DOHH2 (cell line): ENCODE measurements at regions not wholly inside any gene's neighbourhood (a gene's known extent, or its start where the extent isn't known, plus 50 kb on each side); places are given as distances from the start of the nearest gene placed in this dataset.

Experiments
- H3F3A ChIP-seq: fragments of 200-600 bp; sonication (generic), shearing (Covaris generic); 2 replicates; pipeline ENCODE4 v1.6.0; 2016; ENCODE audit warnings: antibody characterized with exemption, mild to moderate bottlenecking; ENCODE audit not compliant: control insufficient read depth, insufficient read depth
- H3K27ac ChIP-seq: fragments of 200-600 bp; sonication (generic); 2 replicates; pipeline ENCODE4 v1.5.1; 2014; ENCODE audit warnings: low read depth, mild to moderate bottlenecking, low read length, moderate library complexity
- H3K27me3 ChIP-seq: fragments of 200-600 bp; sonication (generic); 2 replicates; pipeline ENCODE4 v1.6.1; 2014; ENCODE audit warnings: mild to moderate bottlenecking, low read length, mixed read lengths; ENCODE audit not compliant: control insufficient read depth
- H3K36me3 ChIP-seq: fragments of 200-600 bp; sonication (generic); 2 replicates; pipeline ENCODE4 v1.6.1; 2014; ENCODE audit warnings: mild to moderate bottlenecking, low read length, moderate library complexity, mixed read lengths; ENCODE audit not compliant: control insufficient read depth
- H3K4me1 ChIP-seq: fragments of 200-600 bp; sonication (generic); 2 replicates; pipeline ENCODE4 v1.6.1; 2014; ENCODE audit warnings: mild to moderate bottlenecking, low read length, mixed read lengths; ENCODE audit not compliant: control insufficient read depth
- H3K4me2 ChIP-seq: fragments of 200-600 bp; sonication (generic); 2 replicates; pipeline ENCODE4 v1.6.0; 2014; ENCODE audit warnings: mild to moderate bottlenecking, low read length, moderate library complexity
- H3K4me3 ChIP-seq: fragments of 200-600 bp; sonication (generic); 2 replicates; pipeline ENCODE4 v1.5.1; 2014; ENCODE audit warnings: mild to moderate bottlenecking, low read length, mixed read lengths
- H3K79me2 ChIP-seq: fragments of 200-600 bp; sonication (generic); 2 replicates; pipeline ENCODE4 v1.6.1; 2014; ENCODE audit warnings: mild to moderate bottlenecking, low read length, mixed read lengths; ENCODE audit not compliant: control insufficient read depth
- H3K9me2 ChIP-seq: fragments of 200-600 bp; sonication (generic); replicated peaks from 2 replicates; pipeline ENCODE4 v1.6.1; 2014; ENCODE audit warnings: mild to moderate bottlenecking, low read length, mixed read lengths; ENCODE audit not compliant: control insufficient read depth
- H3K9me3 ChIP-seq: fragments of 200-600 bp; sonication (generic); 2 replicates; pipeline ENCODE4 v1.6.1; 2014; ENCODE audit warnings: antibody characterized with exemption, low read length, mixed read lengths; ENCODE audit not compliant: control insufficient read depth, insufficient read depth
- H4K20me1 ChIP-seq: fragments of 200-600 bp; sonication (generic); 2 replicates; pipeline ENCODE4 v1.6.0; 2014; ENCODE audit warnings: low read depth, mild to moderate bottlenecking, antibody characterized with exemption, low read length, moderate library complexity; ENCODE audit not compliant: control insufficient read depth, insufficient read depth
- EZH2phosphoT487 ChIP-seq: fragments of 200-600 bp; sonication (generic); IDR thresholded peaks from 2 replicates; pipeline ENCODE4 v1.6.1; 2017; ENCODE audit warnings: borderline replicate concordance, mild to moderate bottlenecking, antibody characterized with exemption, low read length, moderate library complexity, mixed read lengths
- TF ChIP-seq, protein P1 (sequence below): fragments of 200-600 bp; sonication (generic); IDR thresholded peaks from one replicate; pipeline ENCODE4 v1.5.1; 2014; ENCODE audit warnings: antibody characterized with exemption, mild to moderate bottlenecking, low read depth, low read length; ENCODE audit not compliant: poor library complexity, severe bottlenecking

DNA sequence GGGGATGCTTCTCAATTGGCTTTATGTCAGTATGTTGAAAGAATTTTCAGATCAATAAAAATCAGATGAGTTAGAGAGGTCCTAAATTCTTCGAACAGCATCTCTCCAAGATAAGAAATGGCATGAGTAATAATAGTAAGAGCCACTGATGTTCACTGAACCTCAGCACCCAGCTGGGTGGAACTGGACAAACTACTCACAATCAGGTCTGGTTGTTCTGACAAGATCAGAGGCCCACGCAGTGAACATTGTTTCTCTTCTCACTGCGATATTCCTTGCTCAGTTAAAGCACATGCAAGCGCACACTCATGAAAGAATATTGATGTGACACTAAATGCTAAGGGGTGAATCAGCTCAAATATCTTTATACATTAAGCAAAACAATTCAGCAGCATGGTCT, 351.0 kb upstream of the AMELY start:
- H3K36me3 ChIP-seq = no peaks in the 10 kb centered on the region
- H3K27me3 ChIP-seq = no peaks in the 10 kb centered on the region
- TF ChIP-seq, protein P1, sequence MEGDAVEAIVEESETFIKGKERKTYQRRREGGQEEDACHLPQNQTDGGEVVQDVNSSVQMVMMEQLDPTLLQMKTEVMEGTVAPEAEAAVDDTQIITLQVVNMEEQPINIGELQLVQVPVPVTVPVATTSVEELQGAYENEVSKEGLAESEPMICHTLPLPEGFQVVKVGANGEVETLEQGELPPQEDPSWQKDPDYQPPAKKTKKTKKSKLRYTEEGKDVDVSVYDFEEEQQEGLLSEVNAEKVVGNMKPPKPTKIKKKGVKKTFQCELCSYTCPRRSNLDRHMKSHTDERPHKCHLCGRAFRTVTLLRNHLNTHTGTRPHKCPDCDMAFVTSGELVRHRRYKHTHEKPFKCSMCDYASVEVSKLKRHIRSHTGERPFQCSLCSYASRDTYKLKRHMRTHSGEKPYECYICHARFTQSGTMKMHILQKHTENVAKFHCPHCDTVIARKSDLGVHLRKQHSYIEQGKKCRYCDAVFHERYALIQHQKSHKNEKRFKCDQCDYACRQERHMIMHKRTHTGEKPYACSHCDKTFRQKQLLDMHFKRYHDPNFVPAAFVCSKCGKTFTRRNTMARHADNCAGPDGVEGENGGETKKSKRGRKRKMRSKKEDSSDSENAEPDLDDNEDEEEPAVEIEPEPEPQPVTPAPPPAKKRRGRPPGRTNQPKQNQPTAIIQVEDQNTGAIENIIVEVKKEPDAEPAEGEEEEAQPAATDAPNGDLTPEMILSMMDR = no peak
- TF ChIP-seq EZH2phosphoT487 = no peak
- H3K4me2 ChIP-seq = no peak overlapping the region
- H3F3A ChIP-seq = no peaks in the 10 kb centered on the region
- H3K27ac ChIP-seq = no peak overlapping the region
- H3K9me2 ChIP-seq = no peaks in the 10 kb centered on the region
- no peak overlapping the region for H3K4me3 ChIP-seq
- no peaks in the 10 kb centered on the region for H3K79me2 ChIP-seq
- H3K4me1 ChIP-seq = no peaks in the 10 kb centered on the region
- H4K20me1 ChIP-seq = no peaks in the 10 kb centered on the region
- no peaks in the 10 kb centered on the region for H3K9me3 ChIP-seq

DNA sequence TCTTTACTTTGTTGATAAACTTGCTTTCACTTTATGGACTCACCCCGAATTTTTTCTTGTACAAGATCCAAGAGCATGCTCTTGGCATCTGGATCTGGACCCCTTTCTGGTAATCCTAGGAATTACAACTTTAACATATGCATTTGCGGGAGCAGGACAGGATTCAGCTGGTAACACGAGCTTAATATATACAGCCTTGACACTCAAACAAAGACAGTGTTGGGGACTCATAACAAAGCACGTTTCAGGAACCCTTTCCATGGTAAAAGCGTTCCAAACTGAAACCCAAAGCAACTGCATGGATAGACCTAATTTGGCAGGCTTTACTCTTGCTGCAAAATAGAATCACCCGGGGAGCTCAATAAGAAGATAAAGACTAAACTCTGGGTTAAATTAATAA, 349.7 kb upstream of the AMELY start:
- Histone ChIP-seq H3K9me3 (no peaks in the 10 kb centered on the region), H3F3A (no peaks in the 10 kb centered on the region), H3K36me3 (no peaks in the 10 kb centered on the region), H3K79me2 (no peaks in the 10 kb centered on the region), H3K4me3 (no peak overlapping the region), H3K4me2 (no peak overlapping the region), H3K27ac (no peak overlapping the region), H3K9me2 (no peaks in the 10 kb centered on the region), H3K27me3 (no peaks in the 10 kb centered on the region), H3K4me1 (no peaks in the 10 kb centered on the region), H4K20me1 (no peaks in the 10 kb centered on the region)
- TF ChIP-seq, protein P1 = no peak
- TF ChIP-seq EZH2phosphoT487 = no peak

DNA sequence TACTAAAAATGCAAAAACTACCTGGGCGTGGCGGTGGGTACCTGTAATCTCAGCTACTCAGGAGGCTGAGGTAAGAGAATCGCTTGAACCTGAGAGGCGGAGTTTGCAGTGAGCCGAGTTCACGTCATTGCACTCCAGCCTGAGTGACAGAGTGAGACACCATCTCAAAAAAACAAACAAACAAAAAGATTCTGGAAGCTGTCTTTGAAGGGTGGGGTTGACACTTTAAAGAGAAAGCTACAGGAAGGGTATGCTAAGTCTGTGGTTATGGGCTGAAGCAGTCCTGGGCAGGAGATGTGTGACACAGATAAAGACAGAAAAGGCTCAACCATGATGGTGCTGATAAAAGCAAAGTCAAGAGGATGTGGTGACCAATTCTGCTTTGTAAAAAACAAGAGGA, 328.5 kb upstream of the AMELY start:
- Histone ChIP-seq H3K4me1 (no peaks in the 10 kb centered on the region), H3K27me3 (no peaks in the 10 kb centered on the region), H3K27ac (no peak overlapping the region), H3K4me2 (no peak overlapping the region), H3K79me2 (no peaks in the 10 kb centered on the region), H3K9me2 (no peaks in the 10 kb centered on the region), H3K4me3 (no peak overlapping the region), H4K20me1 (no peaks in the 10 kb centered on the region), H3K9me3 (no peaks in the 10 kb centered on the region), H3F3A (no peaks in the 10 kb centered on the region), H3K36me3 (no peaks in the 10 kb centered on the region)
- TF ChIP-seq EZH2phosphoT487 = no peak
- TF ChIP-seq, protein P1 = no peak

DNA sequence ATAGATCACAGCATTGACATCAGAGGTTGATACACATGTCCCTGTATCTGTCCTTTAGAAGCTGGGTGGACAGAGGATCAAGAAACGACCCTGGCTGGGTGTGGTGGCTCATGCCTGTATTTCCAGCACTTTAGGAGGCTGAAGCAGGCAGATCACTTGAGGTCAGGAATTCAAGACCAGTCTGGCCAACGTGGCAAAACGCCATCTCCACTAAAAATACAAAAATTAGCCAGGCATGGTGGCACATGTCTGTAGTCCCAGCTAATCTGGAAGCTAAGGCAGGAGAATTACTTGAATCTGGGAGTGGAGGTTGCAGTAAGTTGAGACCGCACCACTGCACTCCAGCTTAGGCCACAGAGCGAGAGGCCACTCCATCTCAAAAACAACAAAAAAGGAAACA, 300.4 kb upstream of the AMELY start:
- Histone ChIP-seq H3K4me2 (no peak overlapping the region), H3K79me2 (no peaks in the 10 kb centered on the region), H3F3A (no peaks in the 10 kb centered on the region), H3K4me1 (no peaks in the 10 kb centered on the region), H3K27ac (no peak overlapping the region), H3K4me3 (no peak overlapping the region), H4K20me1 (no peaks in the 10 kb centered on the region), H3K9me3 (no peaks in the 10 kb centered on the region), H3K9me2 (no peaks in the 10 kb centered on the region), H3K36me3 (no peaks in the 10 kb centered on the region), H3K27me3 (no peaks in the 10 kb centered on the region)
- no peak for TF ChIP-seq EZH2phosphoT487
- TF ChIP-seq, protein P1 = no peak
